GM21360 (cell line): ENCODE measurements at regions not wholly inside any gene's neighbourhood (a gene's known extent, or its start where the extent isn't known, plus 50 kb on each side); places are given as distances from the start of the nearest gene placed in this dataset.

ENCODE experiments used
- ATAC-seq: cut with Tn5 transposase; IDR thresholded peaks from one replicate; pipeline ENCODE4 v1.9.1; 2021; ENCODE audit warnings: mild to moderate bottlenecking, moderate library complexity; ENCODE audit not compliant: unreplicated experiment

- ATAC-seq: no peak
Observed at GRCh38 chr7:23971031-23971430, 261.0 kb downstream of the STK31 start.

- ATAC-seq: no peak
Observed at GRCh38 chr7:23972057-23972456, 262.0 kb downstream of the STK31 start.

- ATAC-seq: no peak
Observed at GRCh38 chr7:23973264-23973663, 263.2 kb downstream of the STK31 start.

- no peak for ATAC-seq
Observed at GRCh38 chr7:23980081-23980480, 270.1 kb downstream of the STK31 start.

GRCh38 chr7:23981314-23981713 is 271.3 kb downstream of the STK31 start:
- no peak for ATAC-seq

GRCh38 chr7:23981758-23982157 is 271.7 kb downstream of the STK31 start:
- no peak for ATAC-seq

GRCh38 chr7:24005517-24005916 is 278.5 kb upstream of the NPY start:
- ATAC-seq: no peak

- no peak for ATAC-seq
Observed at GRCh38 chr7:24010495-24010894, 273.5 kb upstream of the NPY start.

GRCh38 chr7:24017519-24017918 is 266.5 kb upstream of the NPY start:
- ATAC-seq: no peak

- no peak for ATAC-seq
Observed at GRCh38 chr7:24018331-24018730, 265.7 kb upstream of the NPY start.

GRCh38 chr7:24019841-24020240 is 264.1 kb upstream of the NPY start:
- no peak for ATAC-seq

- no peak for ATAC-seq
Observed at GRCh38 chr7:24024276-24025068, 259.5 kb upstream of the NPY start.

- no peak for ATAC-seq
Observed at GRCh38 chr7:24025094-24025493, 258.9 kb upstream of the NPY start.

- no peak for ATAC-seq
Observed at GRCh38 chr7:24025765-24026164, 258.2 kb upstream of the NPY start.

- ATAC-seq: no peak
Observed at GRCh38 chr7:24026351-24026750, 257.6 kb upstream of the NPY start.

GRCh38 chr7:24029068-24029467 is 254.9 kb upstream of the NPY start:
- no peak for ATAC-seq

GRCh38 chr7:24034251-24034650 is 249.7 kb upstream of the NPY start:
- no peak for ATAC-seq

- ATAC-seq: no peak
Observed at GRCh38 chr7:24035366-24036032, 248.5 kb upstream of the NPY start.

GRCh38 chr7:24036033-24036412 is 248.0 kb upstream of the NPY start:
- no peak for ATAC-seq

GRCh38 chr7:24038993-24039392 is 245.0 kb upstream of the NPY start:
- ATAC-seq: no peak

GRCh38 chr7:24039991-24040624 is 243.9 kb upstream of the NPY start:
- no peak for ATAC-seq

- ATAC-seq: no peak
Observed at GRCh38 chr7:24042028-24042427, 242.0 kb upstream of the NPY start.
